Calu3 (cell line): ENCODE measurements at regions not wholly inside any gene's neighbourhood (a gene's known extent, or its start where the extent isn't known, plus 50 kb on each side); places are given as distances from the start of the nearest gene placed in this dataset.
"Not testable (repeated sequence)": the region's sequence is repeated elsewhere in the genome, so short reads cannot be mapped to it uniquely, and the experiment has no call there.

Source experiments
- BruUV-seq: library from RNA; stranded (reverse); fragments of 400-500 nt; replicated peaks from 2 replicates; lab custom pipeline; 2021; lab: Mats Ljungman, UMichigan
- CTCF ChIA-PET: fragments of 300-600 bp; sonication (Branson Sonifier 250); formaldehyde crosslinking; loops from one replicate; lab custom pipeline; 2022; ENCODE audit warnings: antibody characterized with exemption; lab: Charles Lee
- DNase-seq: peaks from one replicate; pipeline ENCODE4 v3.0.0; 2022
- H3K27ac Mint-ChIP-seq: one replicate; pipeline ENCODE4 v1.8.0; 2022; ENCODE audit warnings: mixed read lengths; ENCODE audit not compliant: unreplicated experiment
- H3K27me3 Mint-ChIP-seq: one replicate; pipeline ENCODE4 v1.8.0; 2022; ENCODE audit warnings: mixed read lengths; ENCODE audit not compliant: unreplicated experiment
- H3K36me3 Mint-ChIP-seq: one replicate; pipeline ENCODE4 v1.8.0; 2022; ENCODE audit warnings: mild to moderate bottlenecking, moderate library complexity, mixed read lengths; ENCODE audit not compliant: insufficient read depth, unreplicated experiment
- H3K4me1 Mint-ChIP-seq: one replicate; pipeline ENCODE4 v1.8.0; 2022; ENCODE audit warnings: mild to moderate bottlenecking, low read depth, mixed read lengths; ENCODE audit not compliant: unreplicated experiment
- H3K4me3 Mint-ChIP-seq: one replicate; pipeline ENCODE4 v1.8.0; 2022; ENCODE audit warnings: mild to moderate bottlenecking, low read depth, moderate library complexity, mixed read lengths; ENCODE audit not compliant: unreplicated experiment
- H3K9me3 Mint-ChIP-seq: one replicate; pipeline ENCODE4 v1.8.0; 2022; ENCODE audit warnings: low read depth, mixed read lengths; ENCODE audit not compliant: unreplicated experiment
- intact Hi-C: fragments of 100-400 bp; cut with micrococcal nuclease; formaldehyde crosslinking; loops from one replicate; pipeline ENCODE4 v1.10.0; 2022; ENCODE audit not compliant: unreplicated experiment
- TF ChIP-seq, protein P1 (sequence below): fragments of 200-600 bp; IDR thresholded peaks from one replicate; pipeline ENCODE4 v1.8.0; 2022; ENCODE audit warnings: antibody characterized with exemption; ENCODE audit not compliant: unreplicated experiment

GRCh38 chr20:12243327-12243726 lies 325.6 kb downstream of the BTBD3 start:
- TF ChIP-seq, protein P1, sequence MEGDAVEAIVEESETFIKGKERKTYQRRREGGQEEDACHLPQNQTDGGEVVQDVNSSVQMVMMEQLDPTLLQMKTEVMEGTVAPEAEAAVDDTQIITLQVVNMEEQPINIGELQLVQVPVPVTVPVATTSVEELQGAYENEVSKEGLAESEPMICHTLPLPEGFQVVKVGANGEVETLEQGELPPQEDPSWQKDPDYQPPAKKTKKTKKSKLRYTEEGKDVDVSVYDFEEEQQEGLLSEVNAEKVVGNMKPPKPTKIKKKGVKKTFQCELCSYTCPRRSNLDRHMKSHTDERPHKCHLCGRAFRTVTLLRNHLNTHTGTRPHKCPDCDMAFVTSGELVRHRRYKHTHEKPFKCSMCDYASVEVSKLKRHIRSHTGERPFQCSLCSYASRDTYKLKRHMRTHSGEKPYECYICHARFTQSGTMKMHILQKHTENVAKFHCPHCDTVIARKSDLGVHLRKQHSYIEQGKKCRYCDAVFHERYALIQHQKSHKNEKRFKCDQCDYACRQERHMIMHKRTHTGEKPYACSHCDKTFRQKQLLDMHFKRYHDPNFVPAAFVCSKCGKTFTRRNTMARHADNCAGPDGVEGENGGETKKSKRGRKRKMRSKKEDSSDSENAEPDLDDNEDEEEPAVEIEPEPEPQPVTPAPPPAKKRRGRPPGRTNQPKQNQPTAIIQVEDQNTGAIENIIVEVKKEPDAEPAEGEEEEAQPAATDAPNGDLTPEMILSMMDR, result no peak

GRCh38 chr20:12248481-12248880 lies 330.8 kb downstream of the BTBD3 start:
- TF ChIP-seq, protein P1, result no peak
- Mint-ChIP-seq H3K27me3 (no peaks in the 10 kb centered on the region), H3K27ac (no peak overlapping the region), H3K36me3 (no peaks in the 10 kb centered on the region), H3K4me1 (no peaks in the 10 kb centered on the region), H3K4me3 (no peak overlapping the region), H3K9me3 (peaks cover 3% of the 10 kb centered on the region)
- no peak for DNase-seq
- BruUV-seq, result no TSS peak
- CTCF ChIA-PET, result no interaction called here
- intact Hi-C loops, result no loop called here

More at GRCh38 chr20:12243327-12243726, 325.6 kb downstream of the BTBD3 start:
- no peaks in the 10 kb centered on the region for H3K27me3 Mint-ChIP-seq
- H3K27ac Mint-ChIP-seq, result no peak overlapping the region
- peaks cover 3% of the 10 kb centered on the region for H3K9me3 Mint-ChIP-seq
- H3K4me3 Mint-ChIP-seq, result no peak overlapping the region
- CTCF ChIA-PET, result no interaction called here
- BruUV-seq, result no TSS peak
- DNase-seq, result no peak
- no peaks in the 10 kb centered on the region for H3K4me1 Mint-ChIP-seq
- no peaks in the 10 kb centered on the region for H3K36me3 Mint-ChIP-seq
- intact Hi-C loops, result no loop called here

DNA sequence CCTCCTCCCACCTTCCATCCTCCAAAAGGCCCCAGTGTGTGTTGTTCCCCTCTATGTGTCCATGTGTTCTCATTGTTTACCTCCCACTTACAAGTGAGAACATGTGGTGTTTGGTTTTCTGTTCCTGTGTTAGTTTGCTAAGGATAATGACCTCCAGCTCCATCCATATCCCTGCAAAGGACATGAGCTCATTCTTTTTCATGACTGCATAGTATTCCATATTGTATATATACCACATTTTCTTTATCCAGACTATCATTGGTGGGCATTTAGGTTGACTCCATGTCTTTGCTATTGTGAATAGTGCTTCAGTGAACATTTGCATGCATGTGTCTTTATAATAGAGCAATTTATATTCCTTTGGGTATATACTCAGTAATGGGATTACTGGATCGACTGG lies 333.0 kb downstream of the BTBD3 start:
- H3K4me1 Mint-ChIP-seq, H3K4me3 Mint-ChIP-seq, H3K9me3 Mint-ChIP-seq, H3K27ac Mint-ChIP-seq, DNase-seq, H3K36me3 Mint-ChIP-seq, intact Hi-C loops, CTCF ChIA-PET, H3K27me3 Mint-ChIP-seq, BruUV-seq: not testable (repeated sequence)

DNA sequence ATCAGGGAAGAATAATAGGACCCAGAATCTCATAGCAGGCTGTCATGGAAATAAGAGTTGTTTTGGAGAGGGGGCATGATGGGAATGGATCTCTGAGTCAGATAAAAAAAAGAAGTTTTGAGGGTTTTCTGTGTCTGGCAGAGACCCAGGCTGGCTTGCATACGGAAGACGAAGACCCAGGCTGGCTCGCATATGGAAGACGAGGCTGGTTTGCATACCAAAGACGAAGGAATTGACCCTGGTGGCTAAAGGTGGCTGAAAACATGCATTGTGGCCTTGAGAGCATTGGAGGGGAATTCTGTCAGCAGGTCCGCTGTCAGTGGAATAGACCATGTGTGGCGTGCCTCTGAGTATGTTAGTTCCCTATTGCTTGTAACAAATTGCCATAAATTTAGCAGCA lies 335.1 kb downstream of the BTBD3 start:
- CTCF ChIA-PET, result no interaction called here
- Mint-ChIP-seq H3K27ac (no peak overlapping the region), H3K4me3 (no peak overlapping the region), H3K27me3 (no peaks in the 10 kb centered on the region), H3K4me1 (no peaks in the 10 kb centered on the region), H3K9me3 (no peaks in the 10 kb centered on the region), H3K36me3 (no peaks in the 10 kb centered on the region)
- no peak for DNase-seq
- no TSS peak for BruUV-seq
- TF ChIP-seq, protein P1, result no peak
- intact Hi-C loops, result no loop called here

DNA sequence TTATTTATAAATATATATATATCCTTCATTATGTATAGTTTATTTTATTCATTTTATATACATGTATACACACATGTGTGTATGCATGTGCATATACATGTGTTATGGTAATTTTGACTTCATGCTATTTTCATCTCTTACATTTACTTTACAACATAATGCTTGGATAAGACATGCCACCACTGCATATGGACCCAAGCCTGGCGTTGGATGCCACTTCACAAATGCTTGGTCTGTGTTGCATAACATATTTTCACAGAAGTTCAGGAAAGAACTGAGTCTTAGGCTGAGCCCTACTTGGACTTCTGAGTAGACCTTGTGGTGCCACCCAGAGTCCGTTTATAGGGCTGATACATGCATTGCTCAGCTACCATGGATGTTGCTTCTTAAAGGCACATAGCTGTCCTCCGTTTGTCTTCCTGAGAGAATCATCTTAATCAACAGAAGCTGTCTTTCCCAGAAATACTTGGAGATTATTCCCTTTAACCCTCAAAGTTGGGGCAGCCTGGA lies 337.8 kb downstream of the BTBD3 start:
- Mint-ChIP-seq H3K36me3 (no peaks in the 10 kb centered on the region), H3K4me1 (no peaks in the 10 kb centered on the region), H3K27ac (no peak overlapping the region), H3K27me3 (no peaks in the 10 kb centered on the region), H3K9me3 (no peaks in the 10 kb centered on the region), H3K4me3 (no peak overlapping the region)
- no peak for DNase-seq
- no TSS peak for BruUV-seq
- intact Hi-C loops, result no loop called here
- TF ChIP-seq, protein P1, result no peak
- CTCF ChIA-PET, result no interaction called here
